ENCODE measurements at regions not wholly inside any gene's neighbourhood (a gene's known extent, or its start where the extent isn't known, plus 50 kb on each side); places are given as distances from the start of the nearest gene placed in this dataset.
"Not testable (repeated sequence)": the region's sequence is repeated elsewhere in the genome, so short reads cannot be mapped to it uniquely, and the experiment has no call there.

DNA sequence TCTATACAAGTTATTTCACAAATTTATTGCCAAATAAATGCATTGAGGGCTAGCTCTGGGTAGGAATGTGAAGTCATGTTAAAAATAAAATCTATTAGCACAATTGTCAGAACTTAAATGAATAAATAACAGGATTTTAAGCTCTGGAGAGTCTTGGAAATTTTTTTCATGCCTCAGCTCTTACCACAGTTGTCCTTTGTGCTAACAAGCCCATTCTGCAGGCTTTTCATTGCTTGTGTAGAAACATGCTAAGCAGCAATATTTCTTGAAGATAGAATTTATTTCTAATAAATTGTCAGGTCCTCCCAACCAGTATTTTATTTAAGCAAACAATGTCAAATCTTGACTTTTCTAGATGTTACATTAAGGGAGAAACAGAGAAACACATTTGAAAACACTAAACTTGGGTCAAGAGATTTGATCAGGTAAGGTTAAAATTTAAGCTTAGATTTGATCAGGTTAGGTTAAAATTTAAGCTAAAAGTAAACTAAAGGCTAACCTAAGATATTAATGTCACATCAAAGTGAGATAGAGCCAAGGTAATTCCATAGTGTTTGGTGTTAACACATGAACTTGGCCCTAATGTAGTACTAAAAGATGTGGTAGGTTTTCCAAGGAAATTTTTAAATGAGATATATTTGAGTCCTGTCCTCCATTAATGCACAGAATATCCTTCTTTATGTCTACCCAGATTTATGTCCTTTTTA is 179.1 kb upstream of the IL1RAPL1 start:
- no peak for TF ChIP-seq CTCF (IDR thresholded peaks at IDR 0.05; ENCODE audit: low read depth, low read length, missing control alignments)
- H3K4me3 ChIP-seq (ENCODE audit: low read depth, low read length), result no peak overlapping the region
- no peak for DNase-seq (ENCODE audit: low read depth)

DNA sequence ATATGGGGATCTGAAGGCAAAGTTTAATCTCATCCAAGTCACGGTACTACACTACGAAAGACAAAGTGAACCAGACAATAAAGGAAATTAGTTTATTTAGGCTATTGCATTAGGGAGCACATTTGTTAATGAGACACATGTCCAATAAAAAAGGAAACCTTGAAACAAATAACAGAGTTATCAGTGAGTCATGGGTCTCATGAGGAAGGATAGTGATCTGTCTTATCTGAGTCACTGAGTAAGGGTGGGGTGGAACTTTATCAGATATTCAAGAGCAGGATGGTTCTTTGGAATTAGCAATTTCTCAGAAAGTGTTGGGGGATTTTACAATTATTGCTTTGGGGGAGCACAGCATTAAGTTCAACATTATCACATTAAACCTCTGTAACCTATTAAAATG is 188.9 kb upstream of the IL1RAPL1 start:
- TF ChIP-seq CTCF (IDR thresholded peaks at IDR 0.05; ENCODE audit: low read depth, low read length, missing control alignments), result no peak
- no peak overlapping the region for H3K4me3 ChIP-seq (ENCODE audit: low read depth, low read length)
- no peak for DNase-seq (ENCODE audit: low read depth)

DNA sequence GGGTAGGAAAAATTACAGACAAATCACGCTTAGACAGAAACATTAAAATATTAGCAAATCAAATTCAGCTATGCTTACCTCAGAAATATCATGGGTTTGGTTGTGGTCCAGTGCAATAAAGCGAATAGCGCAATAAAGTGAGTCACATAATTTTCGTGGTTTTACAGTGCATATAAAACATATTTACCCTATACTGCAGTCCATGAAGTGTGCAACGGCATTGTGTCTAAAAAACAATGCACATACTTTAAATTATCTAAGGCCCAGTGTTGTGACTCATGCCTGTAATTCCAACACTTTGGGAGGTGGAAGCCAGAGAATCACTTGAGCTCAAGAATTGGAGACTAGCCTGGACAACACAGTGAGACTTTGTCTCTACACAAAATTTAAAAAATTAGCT is 195.7 kb upstream of the IL1RAPL1 start:
- H3K4me3 ChIP-seq (ENCODE audit: low read depth, low read length), result no peak overlapping the region
- no peak for TF ChIP-seq CTCF (IDR thresholded peaks at IDR 0.05; ENCODE audit: low read depth, low read length, missing control alignments)
- no peak for DNase-seq (ENCODE audit: low read depth)

DNA sequence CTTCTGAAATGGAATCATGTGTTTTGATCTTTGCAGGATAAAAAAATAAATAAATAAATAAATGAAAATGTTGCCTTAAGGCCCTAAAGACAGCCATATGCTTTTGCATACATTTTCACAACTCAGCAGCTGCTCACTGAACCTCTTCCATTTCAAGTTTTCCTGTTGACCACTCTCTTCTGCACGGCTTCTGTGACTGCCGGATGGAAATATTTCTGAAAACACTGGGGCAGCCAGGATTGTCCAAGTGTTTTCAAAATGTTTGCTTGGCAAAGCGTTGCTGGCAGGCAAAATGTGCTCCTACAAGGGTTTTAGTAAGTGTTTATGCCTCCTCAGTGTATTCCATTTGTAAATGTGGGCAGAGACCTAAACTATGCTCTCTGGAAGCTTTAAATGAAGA is 208.1 kb upstream of the IL1RAPL1 start:
- H3K4me3 ChIP-seq (ENCODE audit: low read depth, low read length), result no peak overlapping the region
- no peak for TF ChIP-seq CTCF (IDR thresholded peaks at IDR 0.05; ENCODE audit: low read depth, low read length, missing control alignments)
- DNase-seq (ENCODE audit: low read depth), result no peak

GRCh38 chrX:28367649-28368048 is 219.6 kb upstream of the IL1RAPL1 start:
- not testable (repeated sequence) for DNase-seq (ENCODE audit: low read depth); H3K4me3 ChIP-seq (ENCODE audit: low read depth, low read length)

DNA sequence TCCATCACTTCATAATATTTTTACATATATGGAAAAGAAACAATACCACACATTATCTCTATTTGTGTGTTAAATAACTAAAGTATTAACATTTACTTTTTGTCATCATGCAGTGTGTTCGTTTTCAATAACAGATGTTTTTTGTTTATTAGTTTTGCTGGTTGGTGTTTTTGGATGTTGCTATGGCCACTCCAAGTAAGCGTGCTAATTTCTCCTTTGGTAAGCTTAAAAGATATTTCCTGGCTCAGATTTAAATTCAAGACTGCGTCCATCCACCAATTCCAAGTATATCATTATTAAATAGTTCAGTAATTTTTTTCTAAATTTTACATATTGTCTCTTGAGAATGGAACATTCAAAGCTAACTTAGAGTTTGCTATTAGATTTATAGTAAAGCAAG is 235.4 kb upstream of the IL1RAPL1 start:
- H3K4me3 ChIP-seq (ENCODE audit: low read depth, low read length), result no peak overlapping the region
- TF ChIP-seq CTCF (IDR thresholded peaks at IDR 0.05; ENCODE audit: low read depth, low read length, missing control alignments), result no peak
- DNase-seq (ENCODE audit: low read depth), result no peak

GRCh38 chrX:28349888-28350287 is 237.4 kb upstream of the IL1RAPL1 start:
- no peak for TF ChIP-seq CTCF (IDR thresholded peaks at IDR 0.05; ENCODE audit: low read depth, low read length, missing control alignments)
- no peak for DNase-seq (ENCODE audit: low read depth)
- no peak overlapping the region for H3K4me3 ChIP-seq (ENCODE audit: low read depth, low read length)

All from GM12864 (cell line).